ENCODE measurements at regions not wholly inside any gene's neighbourhood (a gene's known extent, or its start where the extent isn't known, plus 50 kb on each side); places are given as distances from the start of the nearest gene placed in this dataset.

GRCh38 chr3:116821371-116821770 lies 111.8 kb downstream of the TUSC7 start:
- Histone ChIP-seq H2BK5ac (ENCODE audit: low read depth, low read length, poor library complexity) (no peak overlapping the region), H3K9ac (ENCODE audit: low read length) (no peak overlapping the region), H3K4me2 (ENCODE audit: low read length) (no peak overlapping the region), H3K23ac (ENCODE audit: low read length) (no peak overlapping the region), H3K9me3 (ENCODE audit: insufficient read depth, low read depth, low read length) (no peaks in the 10 kb centered on the region), H4K12ac (ENCODE audit: low read depth, low read length) (no peak overlapping the region), H3K14ac (ENCODE audit: low read length) (no peak overlapping the region), H3K18ac (ENCODE audit: low read length) (no peak overlapping the region), H3K27me3 (ENCODE audit: insufficient read depth, low read length) (no peaks in the 10 kb centered on the region), H4K91ac (ENCODE audit: low read depth, low read length) (no peak overlapping the region), H4K8ac (ENCODE audit: low read depth, low read length) (no peak overlapping the region), H3K36me3 (ENCODE audit: control insufficient read depth in 1 of 2, insufficient read depth in 2 of 2, low read length in 2 of 2) (no peaks in the 10 kb centered on the region), H2AFZ (ENCODE audit: insufficient read depth, low read length, poor library complexity) (no peak overlapping the region), H3K4ac (ENCODE audit: low read depth, low read length) (no peak overlapping the region), H3K4me3 (ENCODE audit: low read depth, low read length) (no peak overlapping the region), H2BK12ac (ENCODE audit: low read length) (no peak overlapping the region), H3K79me1 (ENCODE audit: low read length) (no peaks in the 10 kb centered on the region), H2BK120ac (ENCODE audit: insufficient read depth, low read length, poor library complexity) (no peak overlapping the region), H3K79me2 (ENCODE audit: control insufficient read depth, insufficient read depth, low read length, poor library complexity) (no peaks in the 10 kb centered on the region), H2AK5ac (ENCODE audit: low read length) (no peak overlapping the region), H3K4me1 (ENCODE audit: control insufficient read depth in 1 of 2, insufficient read depth in 2 of 2, low read length in 2 of 2) (no peaks in the 10 kb centered on the region), H3K27ac (ENCODE audit: low read depth, low read length) (no peak overlapping the region)
- WGBS (ENCODE audit: extremely low coverage, insufficient coverage, insufficient read length): no CpG with 5 or more reads among the region's 1 CpG
- DNase-seq: no peak

GRCh38 chr3:116824208-116824607 lies 114.6 kb downstream of the TUSC7 start:
- Histone ChIP-seq H2BK120ac (ENCODE audit: insufficient read depth, low read length, poor library complexity) (no peak overlapping the region), H2BK5ac (ENCODE audit: low read depth, low read length, poor library complexity) (no peak overlapping the region), H2AFZ (ENCODE audit: insufficient read depth, low read length, poor library complexity) (no peak overlapping the region), H3K4me3 (ENCODE audit: low read depth, low read length) (no peak overlapping the region), H2AK5ac (ENCODE audit: low read length) (no peak overlapping the region), H3K4ac (ENCODE audit: low read depth, low read length) (no peak overlapping the region), H3K27me3 (ENCODE audit: insufficient read depth, low read length) (no peaks in the 10 kb centered on the region), H3K14ac (ENCODE audit: low read length) (no peak overlapping the region), H3K79me2 (ENCODE audit: control insufficient read depth, insufficient read depth, low read length, poor library complexity) (no peaks in the 10 kb centered on the region), H2BK12ac (ENCODE audit: low read length) (no peak overlapping the region), H3K36me3 (ENCODE audit: control insufficient read depth in 1 of 2, insufficient read depth in 2 of 2, low read length in 2 of 2) (no peaks in the 10 kb centered on the region), H3K4me1 (ENCODE audit: control insufficient read depth in 1 of 2, insufficient read depth in 2 of 2, low read length in 2 of 2) (no peaks in the 10 kb centered on the region), H3K9ac (ENCODE audit: low read length) (no peak overlapping the region), H3K79me1 (ENCODE audit: low read length) (no peaks in the 10 kb centered on the region), H3K9me3 (ENCODE audit: insufficient read depth, low read depth, low read length) (no peaks in the 10 kb centered on the region), H4K8ac (ENCODE audit: low read depth, low read length) (no peak overlapping the region), H4K12ac (ENCODE audit: low read depth, low read length) (no peak overlapping the region), H3K23ac (ENCODE audit: low read length) (no peak overlapping the region), H3K18ac (ENCODE audit: low read length) (no peak overlapping the region), H3K4me2 (ENCODE audit: low read length) (no peak overlapping the region), H3K27ac (ENCODE audit: low read depth, low read length) (no peak overlapping the region), H4K91ac (ENCODE audit: low read depth, low read length) (no peak overlapping the region)
- DNase-seq: no peak
- no CpG with 5 or more reads among the region's 1 CpG for WGBS (ENCODE audit: extremely low coverage, insufficient coverage, insufficient read length)

DNA sequence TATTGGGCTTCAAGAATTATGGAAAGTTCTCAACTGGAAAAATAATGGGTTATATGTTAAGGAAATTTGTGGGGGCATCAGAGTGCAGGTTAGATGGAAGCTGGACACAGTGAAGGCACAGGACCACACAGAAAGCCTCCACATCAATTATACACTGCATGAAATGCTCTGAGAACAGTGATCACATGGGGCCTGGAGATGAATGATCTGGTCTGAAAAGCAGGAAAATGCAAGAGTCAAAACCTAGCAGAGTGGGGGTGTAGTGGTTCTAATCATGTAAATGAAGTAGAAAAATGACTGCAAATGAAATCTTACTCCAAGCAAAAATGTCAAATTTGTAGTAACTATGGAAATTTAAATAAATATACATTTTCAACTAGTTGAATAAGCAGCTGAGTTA lies 123.6 kb downstream of the TUSC7 start:
- H2BK120ac ChIP-seq (ENCODE audit: insufficient read depth, low read length, poor library complexity): no peak overlapping the region
- no peaks in the 10 kb centered on the region for H3K9me3 ChIP-seq (ENCODE audit: insufficient read depth, low read depth, low read length)
- H3K4me3 ChIP-seq (ENCODE audit: low read depth, low read length): no peak overlapping the region
- no peak overlapping the region for H3K27ac ChIP-seq (ENCODE audit: low read depth, low read length)
- no peaks in the 10 kb centered on the region for H3K36me3 ChIP-seq (ENCODE audit: control insufficient read depth in 1 of 2, insufficient read depth in 2 of 2, low read length in 2 of 2)
- no peaks in the 10 kb centered on the region for H3K4me1 ChIP-seq (ENCODE audit: control insufficient read depth in 1 of 2, insufficient read depth in 2 of 2, low read length in 2 of 2)
- DNase-seq: no peak
- no peaks in the 10 kb centered on the region for H3K27me3 ChIP-seq (ENCODE audit: insufficient read depth, low read length)
- H4K8ac ChIP-seq (ENCODE audit: low read depth, low read length): no peak overlapping the region
- no peak overlapping the region for H2BK12ac ChIP-seq (ENCODE audit: low read length)
- H3K4ac ChIP-seq (ENCODE audit: low read depth, low read length): no peak overlapping the region
- H3K14ac ChIP-seq (ENCODE audit: low read length): no peak overlapping the region
- no peak overlapping the region for H4K12ac ChIP-seq (ENCODE audit: low read depth, low read length)
- H3K9ac ChIP-seq (ENCODE audit: low read length): no peak overlapping the region
- H2BK5ac ChIP-seq (ENCODE audit: low read depth, low read length, poor library complexity): no peak overlapping the region
- H2AFZ ChIP-seq (ENCODE audit: insufficient read depth, low read length, poor library complexity): no peak overlapping the region
- no peak overlapping the region for H3K18ac ChIP-seq (ENCODE audit: low read length)
- H3K23ac ChIP-seq (ENCODE audit: low read length): no peak overlapping the region
- no peak overlapping the region for H4K91ac ChIP-seq (ENCODE audit: low read depth, low read length)
- no peak overlapping the region for H3K4me2 ChIP-seq (ENCODE audit: low read length)
- H2AK5ac ChIP-seq (ENCODE audit: low read length): no peak overlapping the region
- no peaks in the 10 kb centered on the region for H3K79me2 ChIP-seq (ENCODE audit: control insufficient read depth, insufficient read depth, low read length, poor library complexity)
- H3K79me1 ChIP-seq (ENCODE audit: low read length): no peaks in the 10 kb centered on the region

DNA sequence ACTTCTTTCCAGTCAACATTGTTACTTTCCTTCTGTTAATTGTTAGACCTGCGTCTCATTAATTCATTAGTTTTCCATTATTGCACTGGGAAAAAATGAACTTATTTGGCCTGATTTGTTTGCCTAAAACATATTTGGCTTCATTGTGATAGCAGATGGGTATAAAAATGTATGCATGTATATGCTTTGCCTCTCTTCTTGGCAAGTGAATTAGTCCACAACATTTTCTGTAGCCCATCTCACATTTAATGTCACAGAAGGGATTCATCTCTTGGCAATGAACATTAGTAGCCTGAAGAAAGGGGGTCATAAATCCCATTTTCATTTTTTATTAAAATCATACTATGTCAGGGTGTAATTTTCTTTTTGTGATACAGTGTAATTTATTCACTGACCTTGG lies 125.2 kb downstream of the TUSC7 start:
- WGBS (ENCODE audit: extremely low coverage, insufficient coverage, insufficient read length): no CpG with 5 or more reads among the region's 1 CpG
- no peaks in the 10 kb centered on the region for H3K79me2 ChIP-seq (ENCODE audit: control insufficient read depth, insufficient read depth, low read length, poor library complexity)
- no peak overlapping the region for H3K18ac ChIP-seq (ENCODE audit: low read length)
- H3K27ac ChIP-seq (ENCODE audit: low read depth, low read length): no peak overlapping the region
- no peak overlapping the region for H2BK5ac ChIP-seq (ENCODE audit: low read depth, low read length, poor library complexity)
- H3K4me2 ChIP-seq (ENCODE audit: low read length): no peak overlapping the region
- H4K8ac ChIP-seq (ENCODE audit: low read depth, low read length): no peak overlapping the region
- H2BK12ac ChIP-seq (ENCODE audit: low read length): no peak overlapping the region
- H3K79me1 ChIP-seq (ENCODE audit: low read length): no peaks in the 10 kb centered on the region
- H3K4ac ChIP-seq (ENCODE audit: low read depth, low read length): no peak overlapping the region
- no peaks in the 10 kb centered on the region for H3K4me1 ChIP-seq (ENCODE audit: control insufficient read depth in 1 of 2, insufficient read depth in 2 of 2, low read length in 2 of 2)
- H2AFZ ChIP-seq (ENCODE audit: insufficient read depth, low read length, poor library complexity): no peak overlapping the region
- H2AK5ac ChIP-seq (ENCODE audit: low read length): no peak overlapping the region
- no peak overlapping the region for H4K12ac ChIP-seq (ENCODE audit: low read depth, low read length)
- no peak overlapping the region for H4K91ac ChIP-seq (ENCODE audit: low read depth, low read length)
- no peak for DNase-seq
- no peak overlapping the region for H3K9ac ChIP-seq (ENCODE audit: low read length)
- H3K9me3 ChIP-seq (ENCODE audit: insufficient read depth, low read depth, low read length): no peaks in the 10 kb centered on the region
- H2BK120ac ChIP-seq (ENCODE audit: insufficient read depth, low read length, poor library complexity): no peak overlapping the region
- no peaks in the 10 kb centered on the region for H3K36me3 ChIP-seq (ENCODE audit: control insufficient read depth in 1 of 2, insufficient read depth in 2 of 2, low read length in 2 of 2)
- H3K14ac ChIP-seq (ENCODE audit: low read length): no peak overlapping the region
- no peak overlapping the region for H3K4me3 ChIP-seq (ENCODE audit: low read depth, low read length)
- no peaks in the 10 kb centered on the region for H3K27me3 ChIP-seq (ENCODE audit: insufficient read depth, low read length)
- H3K23ac ChIP-seq (ENCODE audit: low read length): no peak overlapping the region

DNA sequence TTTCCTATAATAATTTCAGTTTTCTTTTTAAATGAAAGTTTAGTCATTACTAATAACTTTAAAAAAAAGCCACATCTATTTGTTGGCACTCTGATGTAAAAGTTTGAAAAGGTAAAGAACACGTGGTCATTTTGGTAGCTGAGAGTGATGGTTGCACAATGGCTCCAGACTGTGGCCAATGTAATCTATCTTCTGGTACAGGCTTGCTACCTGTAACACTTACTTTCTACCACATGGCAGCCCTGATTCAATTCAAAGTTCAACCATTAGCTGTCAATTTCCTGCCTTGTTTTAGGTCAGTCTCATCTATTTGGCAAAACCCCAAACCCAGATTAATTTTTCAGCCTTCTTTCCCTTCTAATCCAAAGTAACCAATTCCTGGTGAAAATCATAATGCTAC lies 126.1 kb downstream of the TUSC7 start:
- Histone ChIP-seq H3K9me3 (ENCODE audit: insufficient read depth, low read depth, low read length) (no peaks in the 10 kb centered on the region), H4K8ac (ENCODE audit: low read depth, low read length) (no peak overlapping the region), H3K23ac (ENCODE audit: low read length) (no peak overlapping the region), H3K27me3 (ENCODE audit: insufficient read depth, low read length) (no peaks in the 10 kb centered on the region), H2AK5ac (ENCODE audit: low read length) (no peak overlapping the region), H3K27ac (ENCODE audit: low read depth, low read length) (no peak overlapping the region), H3K79me2 (ENCODE audit: control insufficient read depth, insufficient read depth, low read length, poor library complexity) (no peaks in the 10 kb centered on the region), H4K91ac (ENCODE audit: low read depth, low read length) (no peak overlapping the region), H3K4me1 (ENCODE audit: control insufficient read depth in 1 of 2, insufficient read depth in 2 of 2, low read length in 2 of 2) (no peaks in the 10 kb centered on the region), H3K4me2 (ENCODE audit: low read length) (no peak overlapping the region), H3K36me3 (ENCODE audit: control insufficient read depth in 1 of 2, insufficient read depth in 2 of 2, low read length in 2 of 2) (no peaks in the 10 kb centered on the region), H2AFZ (ENCODE audit: insufficient read depth, low read length, poor library complexity) (no peak overlapping the region), H2BK12ac (ENCODE audit: low read length) (no peak overlapping the region), H3K4me3 (ENCODE audit: low read depth, low read length) (no peak overlapping the region), H2BK120ac (ENCODE audit: insufficient read depth, low read length, poor library complexity) (no peak overlapping the region), H3K9ac (ENCODE audit: low read length) (no peak overlapping the region), H4K12ac (ENCODE audit: low read depth, low read length) (no peak overlapping the region), H3K79me1 (ENCODE audit: low read length) (no peaks in the 10 kb centered on the region), H3K14ac (ENCODE audit: low read length) (no peak overlapping the region), H2BK5ac (ENCODE audit: low read depth, low read length, poor library complexity) (no peak overlapping the region), H3K4ac (ENCODE audit: low read depth, low read length) (no peak overlapping the region), H3K18ac (ENCODE audit: low read length) (no peak overlapping the region)
- no peak for DNase-seq
- no CpG with 5 or more reads among the region's 1 CpG for WGBS (ENCODE audit: extremely low coverage, insufficient coverage, insufficient read length)

All from trophoblast cell (in vitro differentiated cells and primary cell).